Fibroblast of mammary gland (primary cell): ENCODE measurements at regions not wholly inside any gene's neighbourhood (a gene's known extent, or its start where the extent isn't known, plus 50 kb on each side); places are given as distances from the start of the nearest gene placed in this dataset.
A peak's percentile ranks its signal among the peaks of the same experiment; 100 is the strongest.
"Not testable (repeated sequence)": the region's sequence is repeated elsewhere in the genome, so short reads cannot be mapped to it uniquely, and the experiment has no call there.

Experiments
- DNase-seq: peaks from one replicate; pipeline ENCODE4 v3.0.0-alpha.2; 2010; ENCODE audit warnings: low read depth
- H3K4me3 ChIP-seq: 2 replicates; pipeline ENCODE4 v1.5.1; 2011; ENCODE audit warnings: low read depth, mild to moderate bottlenecking, low read length, moderate library complexity; ENCODE audit not compliant: control insufficient read depth
- TF ChIP-seq, protein P1 (sequence below): conservative IDR thresholded peaks from 2 replicates; pipeline ENCODE4 v1.5.1; 2011; ENCODE audit warnings: low read depth, low read length, inconsistent platforms; ENCODE audit not compliant: control insufficient read depth, insufficient read depth

DNA sequence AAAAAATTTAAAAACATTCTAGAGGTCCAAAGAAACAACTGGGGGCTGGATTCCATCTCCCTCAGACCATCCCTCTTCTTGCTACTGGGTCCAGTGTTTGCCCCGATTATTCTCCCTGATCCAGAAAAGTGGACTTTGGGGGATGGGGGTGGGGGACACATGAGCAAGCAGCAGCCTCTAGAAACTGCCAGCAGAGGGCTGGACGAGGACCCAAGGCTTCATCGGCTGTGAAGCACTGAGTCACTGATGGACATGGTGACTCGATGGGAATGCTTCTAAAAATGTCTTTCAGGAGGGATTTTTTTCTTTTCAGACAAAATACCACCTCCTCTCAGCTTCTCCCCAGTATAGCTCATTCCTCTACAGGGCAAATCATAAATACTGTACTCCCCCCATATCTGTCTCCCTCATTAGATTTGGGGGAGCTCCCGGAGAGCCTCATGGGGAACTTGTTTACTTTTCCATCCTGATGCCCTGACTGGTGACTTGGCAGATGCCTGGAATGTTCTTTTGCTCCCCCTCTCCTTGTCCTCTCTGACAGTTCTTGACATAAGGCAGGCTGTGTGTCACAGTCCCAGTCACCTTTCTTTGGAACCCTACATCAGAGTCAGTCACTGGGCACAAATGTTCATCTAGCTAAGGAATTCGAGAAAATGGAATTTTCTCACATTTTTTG is 67.2 kb upstream of the STC2 start:
- peak; percentile 71 for DNase-seq
- TF ChIP-seq, protein P1, sequence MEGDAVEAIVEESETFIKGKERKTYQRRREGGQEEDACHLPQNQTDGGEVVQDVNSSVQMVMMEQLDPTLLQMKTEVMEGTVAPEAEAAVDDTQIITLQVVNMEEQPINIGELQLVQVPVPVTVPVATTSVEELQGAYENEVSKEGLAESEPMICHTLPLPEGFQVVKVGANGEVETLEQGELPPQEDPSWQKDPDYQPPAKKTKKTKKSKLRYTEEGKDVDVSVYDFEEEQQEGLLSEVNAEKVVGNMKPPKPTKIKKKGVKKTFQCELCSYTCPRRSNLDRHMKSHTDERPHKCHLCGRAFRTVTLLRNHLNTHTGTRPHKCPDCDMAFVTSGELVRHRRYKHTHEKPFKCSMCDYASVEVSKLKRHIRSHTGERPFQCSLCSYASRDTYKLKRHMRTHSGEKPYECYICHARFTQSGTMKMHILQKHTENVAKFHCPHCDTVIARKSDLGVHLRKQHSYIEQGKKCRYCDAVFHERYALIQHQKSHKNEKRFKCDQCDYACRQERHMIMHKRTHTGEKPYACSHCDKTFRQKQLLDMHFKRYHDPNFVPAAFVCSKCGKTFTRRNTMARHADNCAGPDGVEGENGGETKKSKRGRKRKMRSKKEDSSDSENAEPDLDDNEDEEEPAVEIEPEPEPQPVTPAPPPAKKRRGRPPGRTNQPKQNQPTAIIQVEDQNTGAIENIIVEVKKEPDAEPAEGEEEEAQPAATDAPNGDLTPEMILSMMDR, result peak; percentile 57
- H3K4me3 ChIP-seq, result no peak overlapping the region

- TF ChIP-seq, protein P1, result no peak
- peak; percentile 33 for DNase-seq
Observed at GRCh38 chr5:173394701-173395100, 66.5 kb upstream of the STC2 start.

GRCh38 chr5:173392172-173392571 is 64.0 kb upstream of the STC2 start:
- H3K4me3 ChIP-seq, result no peak overlapping the region
- DNase-seq, result no peak
- TF ChIP-seq, protein P1, result no peak

More at GRCh38 chr5:173394701-173395100, 66.5 kb upstream of the STC2 start:
- H3K4me3 ChIP-seq, result no peak overlapping the region

DNA sequence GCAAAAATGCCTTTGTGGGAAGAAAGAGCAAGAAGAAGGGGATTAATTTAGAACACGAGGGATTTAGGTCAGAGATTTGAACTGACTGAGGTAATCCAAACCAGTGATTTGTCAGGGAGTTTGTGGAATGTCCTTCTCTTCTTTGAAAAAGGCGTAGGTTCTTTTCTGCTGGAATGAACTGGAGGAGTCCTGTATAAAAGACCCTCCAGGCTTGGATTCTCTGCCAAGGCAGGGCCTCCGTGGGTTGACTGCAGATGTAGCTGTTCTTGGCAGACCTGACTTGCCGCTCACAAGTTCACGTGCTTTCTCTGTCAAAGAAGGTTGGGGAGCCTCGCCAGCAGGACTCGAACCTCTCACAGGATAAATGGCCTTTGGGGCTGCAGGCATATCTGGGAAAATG is 62.8 kb upstream of the STC2 start:
- DNase-seq, result no peak
- TF ChIP-seq, protein P1, result no peak
- H3K4me3 ChIP-seq, result no peak overlapping the region

- DNase-seq, result not testable (repeated sequence)
Observed at GRCh38 chr5:173387293-173387692, 59.1 kb upstream of the STC2 start.

DNA sequence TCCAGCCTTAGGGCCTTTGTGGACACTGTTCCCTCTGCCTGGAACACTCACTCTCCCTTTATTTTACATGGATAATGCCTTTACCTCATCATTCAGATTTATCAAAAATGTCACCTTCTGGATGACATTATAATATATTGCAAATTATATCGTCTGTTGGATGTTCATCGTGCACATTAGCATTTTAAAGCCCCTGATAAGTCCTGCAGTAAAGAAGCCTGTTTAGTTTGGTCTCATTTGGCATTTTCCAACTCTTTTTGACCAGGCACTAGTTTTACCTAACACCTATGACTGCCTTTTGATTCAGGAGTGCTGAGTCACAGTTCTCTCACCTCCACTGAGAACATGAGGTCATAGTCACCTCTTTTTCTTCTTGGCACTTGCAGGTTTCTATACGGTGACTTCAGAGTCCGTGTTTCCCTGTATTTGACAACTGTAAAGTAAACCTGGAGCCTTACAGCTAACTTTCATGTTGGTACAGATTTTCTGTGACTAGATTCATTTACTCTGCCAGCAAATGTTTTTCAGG is 57.7 kb upstream of the STC2 start:
- no peak for DNase-seq
- TF ChIP-seq, protein P1, result no peak
- no peak overlapping the region for H3K4me3 ChIP-seq

More at GRCh38 chr5:173387293-173387692, 59.1 kb upstream of the STC2 start:
- not testable (repeated sequence) for H3K4me3 ChIP-seq

DNA sequence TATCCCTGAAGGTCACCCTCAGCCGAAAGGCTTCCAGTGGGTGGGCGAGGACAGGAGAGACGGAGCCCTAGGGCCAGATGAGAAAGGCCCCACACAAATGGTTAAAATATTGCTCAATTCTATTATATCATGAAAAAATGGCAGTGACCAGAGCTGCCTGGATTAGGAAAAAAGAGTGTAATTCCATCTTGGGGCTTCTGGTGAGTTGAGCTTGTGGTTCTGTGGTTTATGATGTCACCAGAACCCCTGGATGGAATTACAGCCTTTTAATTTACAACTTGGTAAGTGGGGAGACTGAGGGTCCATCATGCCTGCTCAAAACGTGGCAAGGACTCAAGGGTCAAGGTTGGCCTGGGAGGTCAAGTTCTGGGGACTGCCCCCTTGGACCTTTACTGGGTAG is 55.5 kb upstream of the STC2 start:
- no peak overlapping the region for H3K4me3 ChIP-seq
- DNase-seq, result peak; percentile 7

More for the DNA sequence above, 55.5 kb upstream of the STC2 start:
- TF ChIP-seq, protein P1, result no peak
